GM12891 (cell line): ENCODE measurements at regions not wholly inside any gene's neighbourhood (a gene's known extent, or its start where the extent isn't known, plus 50 kb on each side); places are given as distances from the start of the nearest gene placed in this dataset.
"Not testable (repeated sequence)": the region's sequence is repeated elsewhere in the genome, so short reads cannot be mapped to it uniquely, and the experiment has no call there.

ENCODE experiments used
- DNase-seq: peaks from one replicate; pipeline ENCODE4 v3.0.0; 2011; ENCODE audit warnings: low spot score; ENCODE audit not compliant: insufficient read length
- FAIRE-seq: peaks from 2 replicates; lab custom pipeline; 2011; peaks lifted over from hg19 to GRCh38; lab: Jason Lieb, UNC
- PAX5 ChIP-seq: IDR thresholded peaks from 2 replicates; pipeline ENCODE4 v1.6.1; 2011; ENCODE audit warnings: low read length, moderate library complexity, mild to moderate bottlenecking; ENCODE audit not compliant: insufficient read depth, severe bottlenecking
- POLR2A ChIP-seq: IDR thresholded peaks from 2 replicates; pipeline ENCODE4 v1.6.1; 2011; ENCODE audit warnings: low read depth, low read length, control low read depth
- POLR2AphosphoS5 ChIP-seq: IDR thresholded peaks from 2 replicates; pipeline ENCODE4 v1.6.1; 2011; ENCODE audit warnings: low read depth, low read length, control low read depth
- POU2F2 ChIP-seq: IDR thresholded peaks from 2 replicates; pipeline ENCODE4 v1.6.1; 2011; ENCODE audit warnings: low read depth, mild to moderate bottlenecking, control low read depth, low read length, moderate library complexity
- SPI1 ChIP-seq: IDR thresholded peaks from 2 replicates; pipeline ENCODE4 v1.6.1; 2011; ENCODE audit warnings: low read depth, low read length, control low read depth
- TAF1 ChIP-seq: IDR thresholded peaks from 2 replicates; pipeline ENCODE4 v1.6.1; 2011; ENCODE audit warnings: low read depth, low read length, control low read depth

DNA sequence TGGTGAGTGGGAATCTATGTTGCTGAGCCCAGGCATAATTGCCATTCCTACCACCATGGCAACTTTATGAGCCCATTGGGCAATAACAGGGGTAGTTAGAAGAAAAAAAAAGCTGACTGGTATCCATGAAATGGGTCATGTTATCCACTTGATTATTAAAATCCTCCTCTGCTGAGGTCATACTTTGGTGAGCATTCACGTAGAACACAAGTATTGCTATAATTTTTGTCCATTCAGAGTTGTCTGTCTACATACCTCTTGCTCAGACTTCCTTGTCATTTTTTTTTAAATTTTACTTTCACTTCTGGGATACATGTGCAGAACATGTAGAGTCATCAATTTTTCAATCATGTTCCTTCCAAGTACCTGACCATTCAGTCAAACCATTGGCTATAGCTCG lies 780.8 kb upstream of the ARRDC3 start:
- DNase-seq: no peak
- TF ChIP-seq POLR2AphosphoS5 (no peak), POLR2A (no peak), TAF1 (no peak), SPI1 (no peak), PAX5 (no peak), POU2F2 (no peak)
- FAIRE-seq: no peak

GRCh38 chr5:92147798-92148197 lies 764.7 kb upstream of the ARRDC3 start:
- TF ChIP-seq PAX5 (no peak), POLR2A (no peak)
- FAIRE-seq (no peak), DNase-seq (no peak)

DNA sequence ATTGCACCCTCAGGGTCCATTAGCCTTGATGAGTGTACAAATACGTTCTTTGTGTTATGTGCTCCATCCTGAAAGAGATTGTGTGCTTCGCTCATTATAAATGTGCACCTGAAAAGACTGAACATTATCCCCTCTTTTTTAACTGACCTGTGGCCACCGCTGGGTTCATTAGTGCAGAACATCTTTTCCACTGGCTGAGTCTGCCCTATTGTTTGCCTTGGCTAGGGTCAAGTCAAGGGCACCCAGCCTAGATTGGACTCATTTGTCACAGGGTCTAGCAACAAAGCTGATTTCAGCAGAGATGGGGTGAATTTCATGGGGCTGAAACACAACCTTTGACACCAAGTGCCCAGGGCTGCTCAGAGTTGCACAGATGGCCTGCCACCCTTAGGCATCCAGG lies 764.1 kb upstream of the ARRDC3 start:
- DNase-seq (no peak), FAIRE-seq (no peak)
- TF ChIP-seq POU2F2 (no peak), PAX5 (no peak), SPI1 (no peak), POLR2AphosphoS5 (no peak), POLR2A (no peak), TAF1 (no peak)

DNA sequence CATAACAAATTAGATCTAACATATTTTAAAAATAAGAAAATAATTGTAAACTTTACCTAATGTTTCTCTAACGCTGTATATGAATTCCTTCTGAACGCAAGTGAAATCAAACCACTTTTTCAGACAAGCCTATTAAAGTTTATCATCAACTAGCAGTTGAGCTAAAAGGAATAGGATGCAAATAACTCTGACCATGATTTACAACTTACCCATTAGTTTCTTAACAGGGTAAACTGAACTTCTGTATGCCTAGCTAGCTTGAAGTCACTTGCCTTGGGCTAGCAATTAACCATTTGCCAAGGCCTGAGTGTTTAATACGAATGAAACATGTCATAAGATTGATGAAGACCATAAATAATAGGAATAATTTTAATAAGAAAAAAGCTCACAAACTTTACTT lies 762.7 kb upstream of the ARRDC3 start:
- no peak for FAIRE-seq
- DNase-seq: no peak
- TF ChIP-seq TAF1 (no peak), PAX5 (no peak), SPI1 (no peak), POLR2A (no peak), POU2F2 (no peak), POLR2AphosphoS5 (no peak)

GRCh38 chr5:92144824-92145223 lies 761.7 kb upstream of the ARRDC3 start:
- FAIRE-seq (no peak), DNase-seq (no peak)
- TF ChIP-seq PAX5 (no peak), POU2F2 (no peak)

GRCh38 chr5:92132294-92132908 lies 749.3 kb upstream of the ARRDC3 start:
- not testable (repeated sequence) for DNase-seq, FAIRE-seq

DNA sequence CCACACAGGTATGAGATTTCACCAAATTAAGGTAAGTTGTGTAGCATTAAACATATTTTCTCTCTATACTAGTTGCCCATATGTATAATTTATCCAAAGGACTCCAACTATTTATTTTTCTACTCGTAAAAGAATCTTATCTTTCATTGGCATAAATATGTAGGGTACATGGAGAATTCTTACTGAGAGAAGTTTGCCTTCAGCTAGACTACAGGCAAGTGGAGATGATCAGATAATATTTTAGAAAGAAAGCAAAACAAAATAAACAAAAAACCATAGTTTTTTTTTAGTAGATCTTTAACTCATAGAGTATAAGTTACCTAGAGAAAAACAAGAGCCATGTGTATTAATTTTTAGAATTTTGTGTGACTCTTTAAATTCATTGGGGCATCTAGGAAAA lies 743.1 kb upstream of the ARRDC3 start:
- FAIRE-seq (no peak), DNase-seq (no peak)
- TF ChIP-seq POLR2A (no peak), POLR2AphosphoS5 (no peak), SPI1 (no peak), TAF1 (no peak), PAX5 (no peak), POU2F2 (no peak)

DNA sequence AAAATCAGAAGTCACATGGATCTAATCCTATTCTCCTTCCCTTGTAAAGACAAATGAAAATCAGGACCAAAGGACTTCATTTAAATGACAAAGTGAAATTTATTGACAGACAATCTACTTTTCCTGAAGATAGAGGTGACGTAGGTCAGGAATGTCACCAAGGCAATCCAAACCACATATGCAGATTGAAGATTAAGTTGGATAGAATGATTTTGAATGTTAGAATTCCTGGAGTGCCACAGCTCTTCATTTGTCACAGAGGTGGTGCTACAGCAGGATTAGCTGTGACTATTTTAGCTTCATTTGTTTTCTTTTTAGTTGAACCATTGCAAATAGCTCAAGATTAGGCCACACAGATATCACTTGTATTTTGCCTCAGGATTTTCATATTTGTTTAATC lies 736.0 kb upstream of the ARRDC3 start:
- no peak for DNase-seq
- TF ChIP-seq PAX5 (no peak), SPI1 (no peak), TAF1 (no peak), POU2F2 (no peak), POLR2AphosphoS5 (no peak), POLR2A (no peak)
- FAIRE-seq: no peak

GRCh38 chr5:92106808-92107207 lies 723.7 kb upstream of the ARRDC3 start:
- FAIRE-seq: no peak
- no peak for TF ChIP-seq POLR2A
- no peak for TF ChIP-seq SPI1
- no peak for TF ChIP-seq POU2F2
- no peak for TF ChIP-seq PAX5
- DNase-seq: no peak

DNA sequence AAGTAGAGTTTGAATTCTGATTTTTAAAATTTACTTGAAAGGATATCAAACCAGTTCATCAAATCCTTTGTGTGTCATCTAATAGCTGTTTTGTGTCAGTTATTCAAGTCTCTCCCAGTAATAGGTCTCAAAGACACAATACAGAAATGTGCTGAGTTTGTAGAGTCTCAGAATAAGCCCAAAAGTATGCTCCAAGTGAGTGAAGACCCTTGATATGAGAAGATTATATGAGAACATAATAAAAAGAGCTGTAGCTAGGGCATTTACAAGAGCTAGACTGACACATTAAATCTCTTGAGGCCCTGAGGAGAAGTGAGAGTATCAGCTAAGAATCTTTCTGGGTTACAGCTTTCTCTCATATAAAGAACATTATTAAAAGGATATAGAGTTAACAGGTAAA lies 721.0 kb upstream of the ARRDC3 start:
- FAIRE-seq (no peak), DNase-seq (no peak)
- no peak for TF ChIP-seq POLR2A
- TF ChIP-seq POLR2AphosphoS5: no peak
- TF ChIP-seq POU2F2: no peak
- no peak for TF ChIP-seq SPI1
- no peak for TF ChIP-seq TAF1
- no peak for TF ChIP-seq PAX5

GRCh38 chr5:92102313-92102712 lies 719.2 kb upstream of the ARRDC3 start:
- FAIRE-seq (no peak), DNase-seq (no peak)
- TF ChIP-seq POLR2AphosphoS5 (no peak), TAF1 (no peak), POU2F2 (no peak), PAX5 (no peak), POLR2A (no peak), SPI1 (no peak)
